Gastrocnemius medialis (tissue), 4 donors: ENCODE measurements at regions not wholly inside any gene's neighbourhood (a gene's known extent, or its start where the extent isn't known, plus 50 kb on each side); places are given as distances from the start of the nearest gene placed in this dataset.
"Not testable (repeated sequence)": the region's sequence is repeated elsewhere in the genome, so short reads cannot be mapped to it uniquely, and the experiment has no call there.

Experiments used
- POLR2A ChIP-seq, 2 donors: fragments of 450-650 bp; IDR thresholded peaks; one replicate each; pipeline ENCODE4 v1.6.1; 2017; ENCODE audit warnings: antibody characterized with exemption in 2 of 2, mild to moderate bottlenecking in 2 of 2, moderate library complexity in 2 of 2
- TF ChIP-seq, protein P1 (sequence below), 5 experiments: fragments of 450-650 bp in 3 of 5; fragments of 200-600 bp in 2 of 5; sonication (generic) in 2 of 5; IDR thresholded peaks in 4 of 5; conservative IDR thresholded peaks in 1 of 5; 1 replicate in 4 of 5; 2 replicates in 1 of 5; pipeline ENCODE4 v1.5.1; 2016 to 2019; ENCODE audit warnings: antibody characterized with exemption in 5 of 5, mild to moderate bottlenecking in 3 of 5, moderate library complexity in 3 of 5

DNA sequence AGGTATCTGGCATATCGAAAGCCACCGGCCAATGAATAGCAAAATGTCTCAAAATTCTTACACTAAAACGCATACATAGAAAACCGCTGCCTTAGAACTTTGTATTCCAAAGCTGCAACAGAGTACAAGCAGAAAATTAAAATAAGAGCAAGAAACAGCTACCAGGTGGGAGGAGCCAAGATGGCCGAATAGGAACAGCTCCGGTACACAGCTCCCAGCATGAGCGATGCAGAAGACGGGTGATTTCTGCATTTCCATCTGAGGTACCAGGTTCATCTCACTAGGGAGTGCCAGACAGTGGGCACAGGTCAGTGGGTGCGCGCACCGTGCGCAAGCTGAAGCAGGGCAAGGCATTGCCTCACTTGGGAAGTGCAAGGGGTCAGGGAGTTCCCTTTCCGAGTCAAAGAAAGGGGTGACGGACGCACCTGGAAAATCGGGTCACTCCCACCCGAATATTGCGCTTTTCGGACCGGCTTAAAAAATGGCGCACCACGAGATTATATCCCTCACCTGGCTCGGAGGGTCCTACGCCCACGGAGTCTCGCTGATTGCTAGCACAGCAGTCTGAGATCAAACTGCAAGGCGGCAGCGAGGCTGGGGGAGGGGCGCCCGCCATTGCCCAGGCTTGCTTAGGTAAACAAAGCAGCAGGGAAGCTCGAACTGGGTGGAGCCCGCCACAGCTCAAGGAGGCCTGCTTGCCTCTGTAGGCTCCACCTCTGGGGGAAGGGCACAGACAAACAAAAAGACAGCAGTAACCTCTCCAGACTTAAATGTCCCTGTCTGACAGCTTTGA, 367.2 kb upstream of the ATP11B start:
- TF ChIP-seq, protein P1, sequence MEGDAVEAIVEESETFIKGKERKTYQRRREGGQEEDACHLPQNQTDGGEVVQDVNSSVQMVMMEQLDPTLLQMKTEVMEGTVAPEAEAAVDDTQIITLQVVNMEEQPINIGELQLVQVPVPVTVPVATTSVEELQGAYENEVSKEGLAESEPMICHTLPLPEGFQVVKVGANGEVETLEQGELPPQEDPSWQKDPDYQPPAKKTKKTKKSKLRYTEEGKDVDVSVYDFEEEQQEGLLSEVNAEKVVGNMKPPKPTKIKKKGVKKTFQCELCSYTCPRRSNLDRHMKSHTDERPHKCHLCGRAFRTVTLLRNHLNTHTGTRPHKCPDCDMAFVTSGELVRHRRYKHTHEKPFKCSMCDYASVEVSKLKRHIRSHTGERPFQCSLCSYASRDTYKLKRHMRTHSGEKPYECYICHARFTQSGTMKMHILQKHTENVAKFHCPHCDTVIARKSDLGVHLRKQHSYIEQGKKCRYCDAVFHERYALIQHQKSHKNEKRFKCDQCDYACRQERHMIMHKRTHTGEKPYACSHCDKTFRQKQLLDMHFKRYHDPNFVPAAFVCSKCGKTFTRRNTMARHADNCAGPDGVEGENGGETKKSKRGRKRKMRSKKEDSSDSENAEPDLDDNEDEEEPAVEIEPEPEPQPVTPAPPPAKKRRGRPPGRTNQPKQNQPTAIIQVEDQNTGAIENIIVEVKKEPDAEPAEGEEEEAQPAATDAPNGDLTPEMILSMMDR (IDR thresholded peaks at IDR 0.05 in 4 of 5, conservative IDR thresholded peaks at IDR 0.05 in 1 of 5) = not testable (repeated sequence)
- not testable (repeated sequence) for TF ChIP-seq POLR2A (IDR thresholded peaks at IDR 0.05)
